DMS53 treated with DMSO at 0.1 percent for 48 hours (cell line): ENCODE measurements at regions not wholly inside any gene's neighbourhood (a gene's known extent, or its start where the extent isn't known, plus 50 kb on each side); places are given as distances from the start of the nearest gene placed in this dataset.
A peak's percentile ranks its signal among the peaks of the same experiment; 100 is the strongest.

Source experiments
- DNase-seq: peaks from one replicate; lab custom pipeline; 2025; ENCODE audit not compliant: unreplicated experiment; lab: John Stamatoyannopoulos, UW

DNA sequence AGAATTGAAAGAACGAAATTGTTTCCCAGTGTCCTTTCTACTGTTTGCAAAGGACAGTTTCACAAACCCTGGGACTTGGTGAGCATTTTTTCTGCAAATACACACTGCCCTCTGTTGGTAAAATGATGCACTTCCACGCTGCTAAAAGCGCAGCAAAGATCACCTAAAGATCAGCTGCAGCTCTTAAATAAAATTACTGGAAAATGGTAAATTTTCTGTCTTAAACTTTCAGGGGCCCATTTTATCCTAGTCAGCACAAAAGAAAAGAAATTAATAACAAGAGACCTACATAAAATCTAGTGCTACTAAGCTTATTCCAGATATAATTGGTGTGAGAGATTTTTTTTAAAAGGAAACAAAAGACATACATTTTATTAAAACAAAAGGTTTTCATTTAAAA, 566.0 kb downstream of the CAAP1 start:
- DNase-seq: peak; percentile 25

DNA sequence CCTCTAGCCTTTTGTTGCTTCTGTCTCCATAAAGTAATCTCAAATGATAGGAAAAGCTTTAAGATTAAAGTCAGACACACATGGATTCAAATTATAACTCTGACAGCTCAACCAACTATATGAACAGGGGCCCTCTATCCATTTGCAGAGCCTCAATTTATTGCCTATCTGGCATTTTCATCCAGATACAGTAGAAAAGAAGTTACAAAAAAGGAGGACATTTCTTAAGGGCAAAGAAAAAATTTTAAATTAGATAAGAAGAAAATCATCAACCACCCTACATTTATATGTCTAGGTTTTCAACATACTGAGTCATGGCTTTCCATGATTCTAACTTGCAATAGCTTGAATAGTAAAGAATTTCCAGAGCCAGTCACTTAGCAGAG, 567.2 kb downstream of the CAAP1 start:
- no peak for DNase-seq

DNA sequence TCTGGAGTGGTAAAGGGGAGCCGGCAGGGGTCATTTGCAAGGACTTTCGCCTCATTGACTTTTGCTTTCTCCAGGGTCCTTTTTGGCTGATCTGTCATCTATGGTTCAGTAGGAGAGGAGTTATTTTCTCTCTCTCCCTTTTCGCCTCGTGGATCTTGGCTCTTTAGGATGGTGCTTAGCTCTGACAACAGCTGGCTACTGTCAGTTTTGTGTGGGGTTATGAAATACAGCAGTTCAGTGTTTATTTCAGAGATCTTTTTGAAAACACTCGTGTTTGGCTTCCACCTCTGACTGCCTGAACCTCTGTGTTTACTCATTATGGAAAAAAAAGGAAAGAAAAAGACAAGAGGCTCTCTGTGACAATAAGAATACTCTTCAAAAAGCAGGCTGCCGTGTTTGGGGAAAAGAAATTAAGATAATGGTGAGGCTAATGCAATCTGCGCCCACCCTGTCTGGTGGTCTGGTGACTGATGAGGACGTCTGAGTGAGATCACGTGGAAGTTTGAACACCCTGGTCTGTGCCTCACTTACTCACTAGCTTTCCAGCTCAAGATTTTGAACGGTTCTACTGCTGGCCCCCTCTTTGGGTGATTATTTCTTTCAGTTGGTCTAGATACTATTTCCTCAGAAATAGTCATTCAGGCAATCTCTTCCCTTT, 567.7 kb downstream of the CAAP1 start:
- DNase-seq: no peak

DNA sequence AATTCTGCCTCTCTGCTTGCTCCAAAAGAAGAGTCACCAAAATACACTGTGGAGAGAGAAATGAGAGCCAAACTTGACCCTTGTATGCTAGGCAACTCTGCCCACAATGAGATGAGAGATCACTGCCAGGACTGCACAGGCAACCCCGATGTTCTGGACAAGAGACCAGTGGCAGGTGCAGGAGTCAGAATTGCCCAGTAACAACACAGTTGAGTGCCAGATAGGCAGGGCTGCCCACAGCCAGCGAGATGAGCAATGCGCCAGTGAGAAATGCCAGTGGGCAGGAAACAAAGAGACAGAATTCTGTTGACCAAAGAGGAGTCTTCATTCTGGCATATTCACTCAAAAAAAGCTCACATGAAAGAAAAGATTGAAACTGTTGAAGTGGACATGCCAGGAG, 570.7 kb downstream of the CAAP1 start:
- no peak for DNase-seq

DNA sequence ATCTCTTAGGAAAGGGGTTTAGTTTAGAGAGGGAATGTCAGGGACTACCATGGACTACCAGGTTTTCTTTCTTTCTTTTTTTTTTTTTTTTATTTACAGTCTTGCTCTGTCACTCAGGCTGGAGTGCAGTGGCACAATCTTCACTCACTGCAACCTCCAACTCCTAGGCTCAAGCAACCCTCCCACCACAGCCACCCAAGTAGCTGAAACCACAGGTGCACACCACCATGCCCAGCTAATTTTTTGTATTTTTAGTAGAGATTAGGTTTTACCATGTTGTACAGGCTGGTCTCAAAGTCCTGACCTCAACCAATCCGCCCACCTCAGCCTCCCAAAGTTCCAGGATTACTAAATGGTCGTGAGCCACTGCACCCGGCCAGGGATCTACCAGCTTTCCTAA, 572.7 kb downstream of the CAAP1 start:
- no peak for DNase-seq

DNA sequence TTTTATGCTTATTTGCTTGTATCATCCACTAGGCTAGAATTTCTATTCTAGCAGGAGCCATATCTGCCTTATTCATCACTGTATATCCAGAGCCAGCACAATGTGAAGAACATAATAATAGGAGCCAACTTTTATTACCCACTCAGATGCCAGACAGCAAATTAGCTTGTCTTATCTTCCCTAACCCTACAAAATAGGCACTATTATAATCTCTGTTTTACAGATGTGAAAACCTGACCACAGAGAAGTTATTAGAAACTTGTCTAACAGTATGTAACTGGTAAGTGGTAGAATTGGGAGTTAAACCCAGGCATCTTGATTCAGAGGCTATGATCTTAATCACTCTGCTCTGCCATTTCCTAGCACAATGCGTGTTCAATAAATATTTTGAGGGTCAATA, 579.5 kb downstream of the CAAP1 start:
- DNase-seq: no peak

DNA sequence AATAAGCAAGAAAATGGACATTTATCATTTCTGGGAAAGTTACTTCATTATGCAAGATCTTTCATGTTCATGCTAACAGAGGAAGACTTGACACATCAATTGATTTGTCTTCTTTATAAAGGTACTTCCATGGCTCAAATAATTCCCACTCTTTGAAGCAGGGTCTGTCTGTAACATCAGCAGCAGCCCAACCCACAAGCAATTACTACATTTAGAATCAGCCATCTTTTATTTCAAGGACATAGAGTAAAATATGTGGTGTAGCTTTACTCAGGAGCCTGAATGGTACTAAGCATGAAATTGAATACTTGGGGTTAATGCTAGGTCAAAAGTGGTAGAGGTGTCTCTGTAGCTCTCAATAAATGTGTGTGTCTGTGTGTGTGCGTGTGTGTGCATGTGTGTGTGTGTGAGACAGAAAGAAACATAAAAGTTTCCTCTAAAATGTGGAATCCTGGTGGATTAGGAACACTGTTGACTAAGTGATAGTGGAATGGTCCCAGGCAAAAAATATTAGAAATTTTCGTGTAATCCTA, 581.1 kb downstream of the CAAP1 start:
- DNase-seq: no peak

DNA sequence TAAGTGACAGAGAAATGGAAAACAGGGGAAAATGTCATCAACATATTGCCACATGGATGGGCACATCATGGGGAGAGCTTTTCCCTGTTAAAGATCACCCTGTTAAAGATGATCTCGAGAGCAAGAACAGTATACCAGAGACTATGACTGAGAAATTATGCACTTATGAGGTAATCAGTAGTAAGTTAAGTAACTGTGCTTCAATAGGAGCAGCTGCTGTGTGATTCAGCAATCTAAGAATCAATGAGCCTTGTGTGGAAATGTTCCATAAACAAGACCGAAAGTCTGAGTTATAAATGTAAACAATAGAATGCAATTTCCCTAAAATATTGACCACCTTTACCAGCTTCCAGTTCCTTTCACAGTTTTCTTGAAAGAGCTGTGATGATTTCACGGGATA, 582.3 kb downstream of the CAAP1 start:
- DNase-seq: no peak

DNA sequence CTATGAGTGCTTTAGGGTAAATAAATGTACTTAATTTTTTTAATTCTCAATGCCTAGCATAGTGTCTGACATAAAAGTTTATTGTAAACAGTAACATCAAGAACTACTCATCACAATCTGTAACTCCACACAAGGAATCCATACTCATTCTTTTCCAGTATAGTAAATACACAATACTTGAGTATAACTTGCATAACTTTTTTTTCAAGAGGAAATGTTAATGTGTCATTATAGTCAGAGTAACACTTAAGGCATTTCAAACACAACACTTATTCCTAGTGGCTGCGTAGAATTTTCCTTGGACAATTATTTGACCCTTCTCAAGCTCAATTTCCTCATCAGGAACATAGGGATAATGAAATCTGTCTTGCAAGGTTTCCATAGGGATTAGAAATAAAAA, 584.3 kb downstream of the CAAP1 start:
- no peak for DNase-seq

DNA sequence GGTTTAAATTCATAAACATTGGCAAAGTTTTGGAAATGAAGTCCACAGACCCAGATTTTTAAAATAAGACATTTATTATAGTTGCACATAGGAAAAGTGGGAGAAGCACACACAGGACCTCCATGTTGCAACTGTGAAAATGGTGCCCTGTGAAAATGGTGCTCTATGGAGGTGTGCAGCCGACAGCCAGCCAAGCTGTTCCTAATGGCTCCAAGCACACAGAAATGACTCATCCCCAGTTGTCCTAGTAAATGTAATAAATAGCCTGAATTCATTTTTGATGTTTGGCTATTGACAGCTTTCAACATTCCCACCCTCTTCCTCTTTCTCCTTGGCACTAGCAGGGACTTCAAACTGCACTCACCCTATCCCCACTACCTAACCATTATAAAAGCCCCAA, 590.9 kb downstream of the CAAP1 start:
- DNase-seq: no peak

DNA sequence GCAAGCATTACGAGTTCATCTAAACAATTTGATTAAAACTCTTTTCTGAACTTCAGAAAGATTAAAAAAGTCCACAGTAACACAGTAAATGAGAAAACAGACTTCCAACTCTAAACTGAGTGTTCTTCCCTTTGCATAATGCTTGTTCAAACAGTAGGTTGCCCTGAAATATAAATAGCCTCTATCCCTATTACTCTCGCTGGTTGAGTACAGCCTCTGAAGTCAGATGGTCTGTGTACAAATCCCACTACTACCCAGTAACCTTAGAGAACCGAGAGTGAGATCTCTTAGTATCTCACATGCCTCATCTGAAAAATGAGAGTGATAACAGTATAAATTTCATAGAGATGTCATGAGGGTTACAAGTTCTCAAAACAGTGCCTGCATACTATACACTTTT, 591.6 kb downstream of the CAAP1 start:
- no peak for DNase-seq

DNA sequence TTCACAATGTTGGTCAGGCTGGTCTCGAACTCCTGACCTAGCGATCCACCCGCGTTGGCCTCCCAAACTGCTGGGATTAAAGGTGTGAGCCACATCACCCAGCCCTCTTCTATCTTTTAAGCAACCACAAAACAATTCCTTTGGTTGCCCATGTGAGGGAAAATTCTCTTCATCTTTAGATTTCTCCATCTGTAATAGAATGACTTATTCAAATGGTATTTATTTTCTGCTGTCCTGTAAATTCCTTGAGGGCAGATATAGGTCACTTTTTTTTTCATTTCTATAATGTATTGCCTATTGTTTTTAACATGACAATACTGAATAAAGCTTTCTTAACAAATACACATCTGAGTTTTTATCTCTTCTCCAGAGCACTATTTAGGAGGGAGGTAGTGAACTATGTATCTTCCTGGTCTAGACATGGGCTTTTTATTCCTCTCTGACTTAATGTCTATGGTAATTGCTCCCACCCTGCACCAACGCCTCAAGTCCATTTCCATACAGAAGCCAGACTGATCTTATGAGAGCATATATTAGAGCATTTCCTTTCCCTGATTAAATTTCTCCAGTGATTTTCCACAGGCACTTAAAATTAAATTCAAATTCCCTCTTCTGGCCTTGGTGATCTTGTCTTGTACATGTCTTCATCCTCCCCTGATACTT, 595.6 kb downstream of the CAAP1 start:
- DNase-seq: no peak

DNA sequence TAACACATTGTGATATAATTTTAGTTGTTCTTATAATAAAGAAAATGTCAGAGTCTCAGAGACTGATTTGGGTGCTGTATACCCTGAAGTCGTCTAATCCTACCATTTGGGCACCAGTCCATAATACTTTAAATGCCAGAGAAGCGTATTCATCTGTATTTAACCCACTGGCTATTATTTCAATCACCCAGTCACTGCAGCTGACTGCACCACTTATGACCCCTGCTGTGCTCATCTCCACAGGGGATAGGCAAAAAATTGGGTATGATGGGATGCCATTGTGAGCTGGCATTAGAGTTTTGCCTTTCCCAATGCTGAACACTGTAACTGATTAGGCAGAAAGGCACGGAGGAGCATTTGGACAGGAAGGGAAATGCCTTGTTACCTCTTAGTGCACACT, 599.7 kb downstream of the CAAP1 start:
- DNase-seq: no peak

DNA sequence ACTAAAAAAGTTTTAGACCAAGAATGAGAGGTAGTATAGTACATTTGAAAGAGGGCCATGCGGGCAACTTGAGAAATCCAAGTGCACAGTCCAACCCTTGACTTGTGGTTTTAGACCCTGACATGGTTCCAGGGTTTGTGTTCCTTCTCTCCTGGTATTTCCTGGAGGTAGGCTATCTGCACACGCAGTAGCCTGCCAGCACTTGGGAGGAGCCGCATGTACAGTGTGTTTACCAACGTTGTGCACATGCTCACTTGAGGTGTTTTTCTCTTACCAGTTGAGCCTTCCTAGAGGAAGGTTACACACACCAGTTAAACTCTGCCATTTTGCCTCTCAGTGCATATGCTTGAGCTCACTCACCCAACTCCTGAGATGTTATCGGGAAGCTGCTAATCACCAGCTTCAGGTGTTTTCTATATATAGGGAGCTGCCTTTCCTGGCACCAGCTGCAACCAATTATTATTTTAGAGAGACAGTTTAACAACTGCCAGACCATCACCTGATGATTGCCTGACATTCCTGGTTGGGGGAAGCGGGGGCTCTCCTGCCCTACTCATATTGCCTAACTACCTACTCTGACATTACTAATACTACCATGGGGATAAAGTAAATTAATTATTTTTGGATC, 593.4 kb upstream of the TUSC1 start:
- no peak for DNase-seq

DNA sequence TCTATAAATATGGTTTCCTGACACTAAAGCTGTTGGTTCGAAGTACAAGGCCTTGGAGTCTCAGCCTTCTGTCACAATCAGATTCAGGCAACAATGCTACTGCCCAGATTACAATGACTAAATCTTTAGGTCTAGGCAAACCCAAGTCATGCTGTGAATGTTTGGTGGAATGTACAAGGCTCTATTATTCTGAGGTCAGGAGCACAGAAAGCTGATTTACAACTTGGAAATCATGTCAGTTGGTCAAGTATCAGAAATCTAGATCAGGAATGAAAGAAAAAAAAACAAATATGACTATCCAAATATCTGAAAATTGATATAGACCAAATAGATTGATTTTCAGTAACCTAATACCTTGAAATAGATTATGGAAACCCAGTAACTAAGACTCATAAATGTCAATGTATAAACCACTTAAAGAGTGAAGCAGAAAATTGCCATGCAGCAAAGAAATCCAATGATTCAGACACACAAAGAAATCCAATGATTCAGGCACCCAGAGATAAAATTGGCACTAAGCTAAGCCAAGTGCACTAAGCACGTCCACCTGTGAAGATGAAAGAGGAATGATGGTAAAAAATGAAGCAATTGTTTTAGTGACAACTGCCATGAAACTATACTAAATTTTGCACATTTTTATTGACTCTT, 588.0 kb upstream of the TUSC1 start:
- no peak for DNase-seq

DNA sequence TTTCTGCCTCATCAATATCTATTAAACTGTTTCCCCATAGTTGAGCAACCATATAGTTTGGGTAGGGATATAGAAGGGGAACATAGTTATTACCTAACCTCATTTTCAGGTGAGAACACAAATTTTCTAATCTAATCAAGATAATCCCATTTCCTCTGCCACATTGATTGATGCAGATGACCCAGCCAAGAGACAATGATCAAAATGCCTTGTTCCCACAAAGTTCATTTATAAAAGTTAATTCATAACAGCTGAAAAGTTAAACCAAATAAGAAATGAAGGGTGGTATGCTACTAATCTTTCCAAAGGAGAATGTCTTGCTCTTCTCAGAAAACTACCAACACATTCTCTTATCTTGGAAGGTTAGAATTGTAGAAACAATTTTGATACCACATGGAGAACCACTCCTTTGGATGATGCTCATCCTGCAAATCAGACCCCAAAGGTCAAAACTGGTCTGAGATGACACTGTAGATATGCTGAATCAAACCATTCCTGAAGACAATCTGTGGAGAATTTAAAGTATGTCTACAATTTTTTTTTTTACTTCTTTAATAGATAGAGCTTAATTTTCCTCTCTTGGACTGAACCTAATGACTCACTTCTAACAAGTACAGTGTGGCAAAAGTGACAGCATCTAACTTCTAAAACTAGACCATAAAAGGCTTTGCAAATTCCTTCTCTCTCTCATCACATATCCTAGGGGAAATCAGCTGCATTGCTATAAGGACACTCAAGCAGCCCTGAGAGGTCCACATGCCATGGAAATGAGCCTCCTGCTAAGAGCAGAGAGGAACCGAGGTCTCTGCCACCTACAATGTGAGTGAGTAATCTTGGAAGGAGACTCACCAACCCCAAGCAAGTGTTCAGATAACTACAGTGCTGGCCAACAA, 586.7 kb upstream of the TUSC1 start:
- DNase-seq: no peak

DNA sequence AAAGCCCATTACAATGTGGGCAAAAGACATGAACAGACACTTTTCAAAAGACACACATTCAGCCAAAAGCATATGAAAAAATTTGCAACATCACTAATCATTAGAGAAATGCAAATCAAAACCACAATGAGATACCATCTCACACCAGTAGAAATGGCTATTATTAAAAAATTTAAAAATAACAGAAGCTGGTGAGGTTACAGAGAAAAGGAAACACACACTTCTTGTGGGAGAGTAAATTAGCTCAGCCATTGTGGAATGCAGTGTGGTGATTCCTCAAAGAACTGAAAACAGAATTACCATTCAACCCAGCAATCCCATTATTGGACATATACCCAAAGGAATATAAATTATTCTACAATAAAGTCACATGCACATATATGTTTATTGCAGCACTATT, 585.2 kb upstream of the TUSC1 start:
- DNase-seq: no peak

DNA sequence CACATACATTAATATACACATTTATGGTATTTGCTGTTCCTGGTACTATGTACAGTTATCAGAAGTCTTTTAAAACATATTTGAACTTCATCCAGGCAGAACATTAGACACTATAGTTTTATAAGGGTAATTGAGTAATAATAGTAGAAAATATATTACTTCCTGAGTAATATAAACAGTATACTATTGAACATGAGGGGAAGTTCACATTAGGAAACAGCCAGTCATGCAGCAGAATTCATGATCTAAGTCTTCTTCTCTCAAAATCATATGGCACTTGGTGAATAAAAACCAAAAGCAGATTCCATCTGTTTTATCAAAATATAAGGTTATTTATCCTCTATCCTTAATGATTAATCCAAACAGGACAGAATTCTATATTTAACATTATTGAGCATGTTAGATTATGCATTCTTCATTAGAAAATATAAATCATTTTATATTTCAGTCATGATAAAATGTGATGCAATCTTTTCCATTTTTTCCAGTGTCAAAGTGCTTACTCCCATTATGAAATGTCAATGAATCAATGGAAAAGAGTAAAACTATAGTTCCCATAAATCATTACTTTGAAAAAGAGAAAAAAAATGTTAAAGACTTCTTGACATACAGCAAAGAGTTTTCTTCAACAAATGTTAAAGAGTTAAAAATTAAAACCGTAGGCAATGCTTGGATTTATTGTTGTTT, 584.3 kb upstream of the TUSC1 start:
- DNase-seq: no peak

DNA sequence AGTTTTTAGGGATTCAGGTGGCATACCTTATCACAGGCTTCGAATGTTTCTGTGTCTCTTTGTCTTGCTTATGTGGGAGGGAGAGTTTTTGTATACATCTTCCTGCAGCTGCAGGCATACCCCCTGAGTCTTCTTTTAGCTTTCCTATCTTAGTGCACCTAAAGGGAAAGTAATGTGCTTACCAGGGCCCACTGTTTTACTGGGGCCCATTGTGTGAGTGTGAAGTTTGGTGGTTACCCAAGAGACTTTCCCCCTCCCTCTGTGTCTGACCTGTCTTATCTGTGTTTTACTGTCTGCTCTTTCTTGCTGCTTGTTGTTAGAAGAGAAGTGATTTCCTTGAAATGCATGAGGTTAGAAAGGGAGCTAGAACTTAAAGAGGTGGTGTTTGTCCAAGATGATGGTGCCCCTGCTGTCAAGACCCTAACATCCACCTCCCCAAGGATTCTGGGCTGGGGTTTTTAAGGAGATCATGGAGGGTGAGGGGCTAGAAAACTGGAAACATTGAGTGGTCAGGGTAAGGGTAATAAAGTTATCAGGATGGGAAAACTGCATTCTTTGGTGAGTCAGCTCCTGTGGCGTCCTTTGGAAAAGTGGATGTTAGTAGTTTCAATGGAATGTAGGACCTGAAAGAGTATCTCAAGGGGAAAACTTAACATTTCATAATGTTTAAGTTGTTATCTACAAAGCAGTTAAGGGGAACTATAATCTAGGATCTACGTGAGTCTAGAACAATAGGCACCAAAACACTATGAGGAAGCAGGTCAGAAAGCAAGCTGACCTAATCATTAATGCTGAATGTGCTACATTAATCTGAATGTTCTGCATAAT, 583.5 kb upstream of the TUSC1 start:
- no peak for DNase-seq

DNA sequence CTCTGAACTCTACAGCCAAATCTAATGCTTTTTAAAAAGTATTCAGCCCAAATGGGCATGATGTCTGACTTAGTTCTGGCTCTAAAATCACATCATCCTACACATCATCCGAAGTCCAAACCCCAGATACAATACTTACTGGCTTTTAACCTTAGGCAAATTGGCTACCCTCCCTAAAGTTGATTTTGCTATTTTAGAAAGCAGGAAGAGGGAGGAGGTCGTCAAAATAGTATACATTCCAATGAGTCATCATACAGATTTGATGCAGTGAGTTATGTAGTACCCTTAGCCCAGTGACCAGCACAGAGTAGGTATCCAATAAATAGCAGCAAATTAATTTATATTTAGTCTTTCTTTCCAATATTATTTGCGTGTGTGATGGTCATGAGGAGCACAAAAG, 582.0 kb upstream of the TUSC1 start:
- no peak for DNase-seq
